ENCODE measurements at regions not wholly inside any gene's neighbourhood (a gene's known extent, or its start where the extent isn't known, plus 50 kb on each side); places are given as distances from the start of the nearest gene placed in this dataset.

- TF ChIP-seq CTCF (conservative IDR thresholded peaks at IDR 0.05; ENCODE audit: low read length): no peak
- H3K4me3 ChIP-seq (ENCODE audit: low read length): no peak overlapping the region
- DNase-seq (ENCODE audit: low read depth): no peak
Measured at GRCh38 chr18:2186967-2187366, 384.3 kb downstream of the METTL4 start.

- TF ChIP-seq CTCF (conservative IDR thresholded peaks at IDR 0.05; ENCODE audit: low read length): no peak
- H3K4me3 ChIP-seq (ENCODE audit: low read length): no peak overlapping the region
- no peak for DNase-seq (ENCODE audit: low read depth)
Measured at GRCh38 chr18:2188258-2188657, 383.0 kb downstream of the METTL4 start.

- TF ChIP-seq CTCF (conservative IDR thresholded peaks at IDR 0.05; ENCODE audit: low read length): no peak
- no peak overlapping the region for H3K4me3 ChIP-seq (ENCODE audit: low read length)
- DNase-seq (ENCODE audit: low read depth): no peak
Measured at GRCh38 chr18:2191180-2191790, 380.0 kb downstream of the METTL4 start.

DNA sequence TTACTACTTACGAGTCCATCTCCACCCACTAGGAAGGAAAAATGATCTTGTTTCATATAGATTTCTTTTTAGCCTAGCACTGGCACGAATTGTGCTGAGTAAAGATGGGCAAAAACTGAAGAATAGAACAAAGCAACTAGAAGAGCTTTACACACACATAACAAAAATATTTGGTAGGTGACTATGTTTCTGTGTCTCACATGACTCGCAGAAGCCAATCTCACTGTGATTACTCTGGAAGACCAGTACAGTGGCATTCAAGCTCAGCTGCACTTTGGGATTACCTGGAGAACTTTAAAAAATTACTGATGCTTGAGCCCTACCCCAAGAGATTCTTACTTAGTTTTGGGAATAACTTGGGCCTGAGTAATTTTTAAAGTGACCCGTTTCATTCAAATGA, 378.7 kb downstream of the METTL4 start:
- no peak for DNase-seq (ENCODE audit: low read depth)
- no peak for TF ChIP-seq CTCF (conservative IDR thresholded peaks at IDR 0.05; ENCODE audit: low read length)
- H3K4me3 ChIP-seq (ENCODE audit: low read length): no peak overlapping the region

GRCh38 chr18:2197946-2198345, 373.4 kb downstream of the METTL4 start:
- no peak overlapping the region for H3K4me3 ChIP-seq (ENCODE audit: low read length)
- DNase-seq (ENCODE audit: low read depth): no peak
- no peak for TF ChIP-seq CTCF (conservative IDR thresholded peaks at IDR 0.05; ENCODE audit: low read length)

DNA sequence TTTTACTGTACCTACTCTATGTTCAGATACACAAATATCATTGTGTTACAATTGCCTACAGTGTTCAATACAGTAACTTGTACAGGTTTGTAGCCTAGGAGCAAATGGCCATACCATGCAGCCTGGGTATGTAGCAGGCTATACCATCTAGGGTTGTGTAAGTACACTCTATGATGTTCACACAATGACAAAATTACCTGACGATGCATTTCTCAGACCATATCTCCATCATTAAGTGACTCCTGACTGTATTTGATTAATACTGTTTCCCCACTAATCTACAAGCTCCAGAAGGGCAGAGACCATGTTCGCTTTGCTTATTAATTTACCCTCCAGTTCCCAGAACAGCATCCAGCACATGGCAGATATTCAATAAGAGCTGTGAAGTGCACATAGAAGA, 372.2 kb downstream of the METTL4 start:
- H3K4me3 ChIP-seq (ENCODE audit: low read length): no peak overlapping the region
- no peak for TF ChIP-seq CTCF (conservative IDR thresholded peaks at IDR 0.05; ENCODE audit: low read length)
- no peak for DNase-seq (ENCODE audit: low read depth)

DNA sequence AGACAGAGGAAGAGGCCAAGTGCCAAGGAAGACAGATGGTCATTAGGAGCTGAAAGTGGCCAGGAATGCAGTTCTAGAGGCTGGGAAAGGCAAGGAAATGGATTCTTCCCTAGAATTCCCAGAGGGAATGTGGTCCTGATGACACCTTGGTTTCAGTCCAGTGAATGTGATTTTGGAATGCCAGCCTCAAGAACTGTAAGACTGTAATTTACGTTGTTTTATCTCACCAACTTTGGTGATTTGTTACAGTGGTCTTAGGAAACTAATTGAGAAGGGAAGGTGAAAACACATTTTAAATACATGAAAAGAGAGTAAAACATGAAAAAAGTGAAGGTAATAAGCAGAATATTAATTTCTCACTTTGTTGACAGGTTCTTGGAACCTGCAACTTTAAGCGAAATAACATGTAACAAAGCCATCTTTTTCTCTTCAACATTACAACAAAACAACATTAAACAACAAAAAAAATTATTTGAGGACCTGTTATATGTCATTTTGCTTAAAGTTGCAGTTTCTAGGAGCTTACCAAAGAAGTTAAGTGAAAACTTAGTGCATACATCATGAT, 370.2 kb downstream of the METTL4 start:
- peak; percentile 7 for DNase-seq (ENCODE audit: low read depth)
- TF ChIP-seq CTCF (conservative IDR thresholded peaks at IDR 0.05; ENCODE audit: low read length): no peak
- no peak overlapping the region for H3K4me3 ChIP-seq (ENCODE audit: low read length)

Measured in AG10803 (cell line).